ENCODE measurements at regions not wholly inside any gene's neighbourhood (a gene's known extent, or its start where the extent isn't known, plus 50 kb on each side); places are given as distances from the start of the nearest gene placed in this dataset.

GRCh38 chr12:128047266-128048060 lies 219.5 kb upstream of the TMEM132C start:
- DNase-seq = no peak

- peak; percentile 8 for DNase-seq
Measured at GRCh38 chr12:128052331-128052730, 214.6 kb upstream of the TMEM132C start.

GRCh38 chr12:128052777-128053176 lies 214.2 kb upstream of the TMEM132C start:
- DNase-seq = no peak

GRCh38 chr12:128055567-128055966 lies 211.4 kb upstream of the TMEM132C start:
- DNase-seq = no peak

GRCh38 chr12:128056136-128056801 lies 210.7 kb upstream of the TMEM132C start:
- DNase-seq = no peak

GRCh38 chr12:128057586-128057985 lies 209.4 kb upstream of the TMEM132C start:
- DNase-seq = no peak

- DNase-seq = no peak
Measured at GRCh38 chr12:128059621-128060370, 207.2 kb upstream of the TMEM132C start.

GRCh38 chr12:128068211-128068610 lies 198.8 kb upstream of the TMEM132C start:
- no peak for DNase-seq

- peak; percentile 67 for DNase-seq
Measured at GRCh38 chr12:128069359-128069997, 197.5 kb upstream of the TMEM132C start.

GRCh38 chr12:128073937-128074336 lies 193.0 kb upstream of the TMEM132C start:
- DNase-seq = no peak

- no peak for DNase-seq
Measured at GRCh38 chr12:128075332-128075731, 191.6 kb upstream of the TMEM132C start.

GRCh38 chr12:128076188-128076587 lies 190.8 kb upstream of the TMEM132C start:
- peak; percentile 83 for DNase-seq

- DNase-seq = no peak
Measured at GRCh38 chr12:128077211-128077916, 189.6 kb upstream of the TMEM132C start.

GRCh38 chr12:128077917-128078298 lies 189.1 kb upstream of the TMEM132C start:
- DNase-seq = no peak

- no peak for DNase-seq
Measured at GRCh38 chr12:128078301-128078971, 188.5 kb upstream of the TMEM132C start.

GRCh38 chr12:128079446-128079845 lies 187.5 kb upstream of the TMEM132C start:
- no peak for DNase-seq

- DNase-seq = no peak
Measured at GRCh38 chr12:128083132-128083729, 183.7 kb upstream of the TMEM132C start.

GRCh38 chr12:128088926-128089325 lies 178.0 kb upstream of the TMEM132C start:
- DNase-seq = no peak

GRCh38 chr12:128089961-128090360 lies 177.0 kb upstream of the TMEM132C start:
- DNase-seq = no peak

GRCh38 chr12:128091101-128091720 lies 175.8 kb upstream of the TMEM132C start:
- no peak for DNase-seq

GRCh38 chr12:128091951-128092382 lies 175.0 kb upstream of the TMEM132C start:
- DNase-seq = no peak
